Muscle of back (tissue), 3 donors: ENCODE measurements at regions not wholly inside any gene's neighbourhood (a gene's known extent, or its start where the extent isn't known, plus 50 kb on each side); places are given as distances from the start of the nearest gene placed in this dataset.
"Not testable (repeated sequence)": the region's sequence is repeated elsewhere in the genome, so short reads cannot be mapped to it uniquely, and the experiment has no call there.

Experiments
- DNase-seq, 3 donors: peaks; one replicate each; pipeline versions ENCODE4 v3.0.0 to v3.0.0-alpha.2; 2013

DNA sequence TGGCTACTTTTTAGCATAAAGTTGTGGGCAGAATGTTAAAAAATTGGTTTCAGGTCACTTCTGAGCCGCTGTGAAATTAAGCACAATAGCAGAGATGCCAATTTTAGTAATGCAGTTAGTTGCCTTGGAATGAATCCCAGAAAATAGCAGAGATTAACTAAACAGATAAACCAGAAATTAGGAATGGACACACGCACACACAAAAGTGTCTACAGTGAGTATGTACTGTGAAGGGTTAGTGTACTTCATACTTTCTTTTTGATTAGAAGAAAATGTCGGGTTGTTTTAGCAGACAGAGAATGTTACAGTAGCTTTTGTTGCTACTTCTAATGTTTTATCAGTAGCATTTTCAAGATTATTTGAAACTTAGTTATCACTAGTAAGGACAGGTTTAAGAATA lies 106.7 kb downstream of the LEPR start:
- peak; percentile 22 to 50 (median 33) for DNase-seq

GRCh38 chr1:65527707-65528503 lies 107.4 kb downstream of the LEPR start:
- DNase-seq, result peak; percentile 43 to 75 (median 67)

GRCh38 chr1:65531972-65532570 lies 111.6 kb downstream of the LEPR start:
- DNase-seq, result no peak

GRCh38 chr1:65535981-65536380 lies 115.5 kb downstream of the LEPR start:
- no peak for DNase-seq

DNA sequence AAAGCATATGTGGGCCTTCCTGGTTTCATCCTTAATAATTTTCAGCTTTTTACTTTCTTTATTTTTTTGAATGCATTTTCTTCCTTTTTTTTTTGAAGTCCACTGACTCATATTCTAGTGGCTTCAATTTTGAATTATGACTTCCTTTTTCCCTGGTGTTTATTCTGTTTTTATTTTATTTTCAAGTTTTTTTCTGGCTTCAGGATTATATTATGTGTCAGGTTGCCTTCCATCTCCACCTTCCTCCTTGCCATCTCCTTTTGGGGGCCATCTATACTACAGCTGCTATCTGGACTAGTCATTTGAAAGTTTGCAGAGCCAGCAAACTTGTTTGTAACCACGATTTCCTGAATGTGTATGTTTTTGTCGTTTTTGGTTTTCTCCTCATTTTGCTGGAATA lies 117.6 kb downstream of the LEPR start:
- DNase-seq, result no peak

GRCh38 chr1:65538664-65539063 lies 118.2 kb downstream of the LEPR start:
- DNase-seq, result no peak

DNA sequence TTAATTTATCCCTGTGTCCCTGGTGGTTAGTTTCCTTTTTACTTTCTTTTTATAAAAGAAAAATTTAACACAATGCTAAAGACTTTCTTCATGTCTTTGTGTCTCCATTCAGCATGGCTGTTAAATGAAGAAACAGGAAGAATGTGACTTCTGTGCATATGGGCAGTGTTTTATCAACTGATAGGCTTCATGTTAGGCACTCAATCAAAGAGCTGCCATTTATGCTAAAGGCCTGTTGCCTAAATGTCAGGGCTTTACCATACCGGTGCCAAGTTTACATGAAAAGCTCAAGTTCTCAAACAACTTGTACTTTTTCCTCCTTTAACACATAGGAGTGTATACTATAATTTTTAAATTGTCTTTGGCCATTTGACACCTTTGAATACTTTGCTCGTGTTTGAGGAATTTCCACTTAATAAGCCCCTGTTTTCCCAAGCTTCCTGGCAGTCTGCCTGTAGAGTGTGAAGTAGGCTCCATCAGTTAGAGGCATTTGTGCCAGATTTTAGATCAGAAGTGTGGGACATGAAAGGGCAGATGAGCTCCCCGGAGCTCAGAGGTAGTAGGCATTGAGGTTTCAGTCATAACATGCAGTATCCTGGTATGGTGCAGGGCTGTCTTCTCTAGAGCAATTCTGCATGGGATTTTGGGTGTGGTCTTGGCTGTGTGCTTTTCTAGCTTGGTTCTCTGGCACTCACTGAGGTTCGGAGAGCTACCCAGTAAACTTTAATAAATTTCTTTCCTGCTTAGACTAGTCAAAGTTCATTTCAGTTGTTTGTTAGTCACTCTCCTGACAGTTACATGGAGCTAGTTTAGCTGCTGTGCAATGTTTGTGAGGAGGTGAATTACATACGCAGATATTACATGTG lies 119.0 kb downstream of the LEPR start:
- DNase-seq, result no peak

DNA sequence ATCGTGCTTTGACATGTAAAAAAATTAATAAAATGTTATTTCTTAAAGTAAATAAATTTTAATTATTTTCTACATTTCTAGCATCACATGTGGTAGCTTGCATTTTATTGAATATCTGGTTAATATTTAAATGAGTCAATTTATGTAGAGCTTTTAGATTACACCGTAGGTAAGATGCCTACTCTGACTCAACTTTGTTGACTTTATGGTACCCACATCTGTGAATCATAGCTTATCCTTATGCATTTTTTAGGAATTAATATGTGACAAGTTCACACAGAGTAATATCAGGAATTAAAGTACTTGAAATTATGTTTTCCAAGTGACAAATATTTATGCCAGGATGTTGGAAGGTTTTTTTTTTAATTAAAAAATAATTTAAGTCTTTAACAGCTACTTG lies 120.7 kb downstream of the LEPR start:
- DNase-seq, result no peak

GRCh38 chr1:65541865-65542264 lies 121.4 kb downstream of the LEPR start:
- no peak for DNase-seq

DNA sequence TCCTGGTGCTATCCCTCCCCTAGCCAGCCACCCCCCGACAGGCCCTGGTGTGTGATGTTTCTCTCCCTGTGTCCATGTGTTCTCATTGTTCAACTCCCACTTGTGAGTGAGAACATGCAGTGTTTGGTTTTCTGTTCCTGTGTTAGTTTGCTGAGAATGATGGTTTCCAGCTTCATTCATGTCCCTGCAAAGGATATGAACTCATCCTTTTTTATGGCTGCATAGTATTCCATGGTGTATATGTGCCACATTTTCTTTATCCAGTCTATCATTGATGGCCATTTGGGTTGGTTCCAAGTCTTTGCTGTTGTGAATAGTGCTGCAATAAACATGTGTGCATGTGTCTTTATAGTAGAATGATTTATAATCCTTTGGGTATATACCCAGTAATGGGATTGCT lies 122.1 kb downstream of the LEPR start:
- not testable (repeated sequence) for DNase-seq

GRCh38 chr1:65550306-65551010 lies 130.0 kb downstream of the LEPR start:
- DNase-seq, result not testable (repeated sequence)

DNA sequence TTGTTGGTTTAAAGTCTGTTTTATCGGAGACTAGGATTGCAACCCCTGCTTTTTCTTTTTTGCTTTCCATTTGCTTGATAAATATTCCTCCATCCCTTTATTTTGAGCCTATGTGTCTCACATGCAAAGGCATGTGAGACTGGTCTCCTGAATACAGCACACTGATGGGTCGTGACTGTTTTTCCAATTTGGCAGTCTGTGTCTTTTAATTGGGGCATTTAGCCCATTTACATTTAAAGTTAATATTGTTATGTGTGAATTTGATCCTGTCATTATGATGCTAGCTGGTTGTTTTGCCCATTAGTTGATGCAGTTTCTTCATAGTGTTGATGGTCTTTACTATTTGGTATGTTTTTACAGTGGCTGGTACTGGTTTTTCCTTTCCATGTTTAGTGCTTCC lies 132.0 kb downstream of the LEPR start:
- not testable (repeated sequence) for DNase-seq

GRCh38 chr1:65554086-65554764 lies 133.8 kb downstream of the LEPR start:
- not testable (repeated sequence) for DNase-seq

DNA sequence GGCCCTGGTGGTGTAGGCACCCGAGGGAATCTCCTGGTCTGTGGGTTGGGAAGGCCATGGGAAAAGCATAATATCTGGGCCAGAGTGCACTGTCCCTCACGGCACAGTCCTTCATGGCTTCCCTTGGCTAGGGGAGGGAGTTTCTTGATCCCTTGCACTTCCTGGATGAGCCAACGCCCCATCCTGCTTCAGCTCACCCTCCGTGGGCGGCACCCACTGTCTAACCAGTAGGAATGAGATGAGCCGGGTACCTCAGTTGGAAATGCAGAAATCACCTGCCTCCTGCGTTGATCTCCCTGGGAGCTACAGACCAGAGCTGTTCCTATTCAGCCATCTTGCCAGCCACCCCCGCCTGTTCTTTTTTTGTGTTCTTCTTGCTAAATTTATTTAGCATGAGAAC lies 134.4 kb downstream of the LEPR start:
- no peak for DNase-seq

DNA sequence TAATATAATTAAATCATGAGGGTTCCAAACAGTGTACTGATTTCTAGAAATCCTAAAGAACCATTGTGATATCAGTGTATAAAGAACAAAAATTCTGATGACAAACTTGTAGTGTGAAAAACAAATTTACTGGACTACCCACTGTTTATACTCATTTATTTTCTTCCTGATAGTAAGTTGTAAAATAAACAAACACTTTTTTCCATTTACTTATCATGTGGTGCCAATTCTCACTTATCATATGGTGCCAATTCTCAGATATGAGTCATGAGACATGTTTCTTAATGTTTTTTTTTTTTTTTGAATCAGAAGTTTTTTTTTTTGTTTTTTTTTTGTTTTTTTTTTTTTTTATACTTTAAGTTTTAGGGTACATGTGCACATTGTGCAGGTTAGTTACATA lies 137.7 kb downstream of the LEPR start:
- DNase-seq, result no peak

DNA sequence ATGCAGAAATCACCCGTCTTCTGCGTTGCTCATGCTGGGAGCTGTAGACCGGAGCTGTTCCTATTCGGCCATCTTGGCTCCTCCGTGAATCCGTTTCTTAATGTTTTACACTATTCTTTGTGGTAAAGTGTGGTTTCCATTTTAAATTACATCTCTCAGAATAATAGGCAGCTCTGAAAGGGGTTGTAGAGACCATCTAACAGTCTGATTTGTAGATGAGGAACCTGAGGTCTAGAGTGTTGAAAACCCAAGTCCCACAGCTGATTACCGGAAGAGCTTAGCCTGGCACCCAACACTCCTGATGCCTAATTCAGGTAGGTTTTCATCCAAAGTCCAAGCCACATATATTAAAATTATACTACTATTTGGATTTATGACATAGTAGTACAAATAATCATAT lies 144.0 kb downstream of the LEPR start:
- DNase-seq, result no peak

- DNase-seq, result no peak
Observed at GRCh38 chr1:65568285-65568684, 147.8 kb downstream of the LEPR start.

DNA sequence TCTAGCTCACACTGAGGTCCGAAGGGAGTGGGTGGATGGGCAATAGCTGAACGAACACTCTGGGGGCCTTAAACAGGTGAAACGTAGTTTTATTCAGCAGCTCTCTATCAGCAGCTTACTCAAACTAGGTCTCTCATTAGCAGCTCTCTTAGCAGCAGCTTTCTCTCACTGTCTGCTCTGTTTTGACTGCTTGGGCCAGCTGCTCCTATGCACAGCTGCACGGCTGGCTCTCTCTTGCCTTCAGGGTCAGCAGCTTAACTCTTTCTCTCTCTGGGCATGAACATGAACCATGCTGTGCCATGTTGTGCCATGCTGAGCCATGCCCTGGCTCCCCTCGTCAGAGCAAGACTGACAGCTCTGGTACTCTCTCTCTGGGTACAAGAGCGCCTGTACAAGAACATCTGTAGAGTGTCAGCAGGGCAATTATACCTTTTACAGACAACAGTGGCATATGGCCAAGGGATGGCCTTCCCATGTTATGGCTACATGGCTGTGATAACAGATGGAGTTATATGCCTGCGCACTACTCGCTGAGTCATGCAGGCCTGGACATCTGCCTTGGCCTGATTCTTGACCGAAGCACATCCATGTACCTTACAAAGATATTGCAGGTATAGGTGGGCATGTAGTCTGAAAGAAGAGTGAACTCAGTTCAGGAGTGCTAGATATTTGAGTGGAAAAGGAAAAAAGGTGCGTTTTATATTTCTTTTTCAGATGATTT lies 152.4 kb downstream of the LEPR start:
- peak; percentile 12 to 40 (median 16) for DNase-seq

GRCh38 chr1:65577278-65577677 lies 156.8 kb downstream of the LEPR start:
- DNase-seq, result no peak

DNA sequence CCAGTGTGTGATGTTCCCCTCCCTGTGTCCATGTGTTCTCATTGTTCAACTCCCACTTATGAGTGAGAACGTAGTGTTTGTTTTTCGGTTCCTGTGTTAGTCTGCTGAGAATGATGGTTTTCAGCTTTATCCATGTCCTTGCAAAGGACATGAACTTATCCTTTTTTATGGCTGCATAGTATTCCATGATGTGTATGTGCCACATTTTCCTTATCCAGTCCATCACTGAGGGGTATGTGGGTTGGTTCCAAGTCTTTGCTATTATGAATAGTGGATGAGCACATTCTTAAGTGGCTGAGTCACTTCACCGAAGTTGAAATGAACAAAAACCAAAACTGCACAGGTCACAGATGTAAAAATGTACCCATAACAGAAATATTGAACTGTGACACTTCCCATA lies 157.5 kb downstream of the LEPR start:
- not testable (repeated sequence) for DNase-seq

GRCh38 chr1:65581119-65581518 lies 160.7 kb downstream of the LEPR start:
- DNase-seq, result no peak
